Esophagus muscularis mucosa (tissue), 4 donors: ENCODE measurements at regions not wholly inside any gene's neighbourhood (a gene's known extent, or its start where the extent isn't known, plus 50 kb on each side); places are given as distances from the start of the nearest gene placed in this dataset.

Experiments used
- DNase-seq: peaks from one replicate; pipeline ENCODE4 v3.0.0-alpha.2; 2017; ENCODE audit errors: extremely low spot score
- H3K27ac ChIP-seq, 4 donors: fragments of 200-600 bp; sonication (generic); replicated peaks in 1 of 4; 1 replicate in 3 of 4; 2 replicates in 1 of 4; pipeline ENCODE4 v1.5.1; 2016 to 2019; ENCODE audit warnings: mild to moderate bottlenecking in 1 of 4
- H3K27me3 ChIP-seq, 4 donors: fragments of 200-600 bp; sonication (generic); one replicate each; pipeline versions ENCODE4 v1.5.1 to v1.6.0; 2016 to 2019
- H3K36me3 ChIP-seq, 4 donors: fragments of 200-600 bp; sonication (generic); one replicate each; pipeline ENCODE4 v1.5.1; 2016 to 2019
- H3K4me1 ChIP-seq, 4 donors: fragments of 200-600 bp; sonication (generic); one replicate each; pipeline ENCODE4 v1.5.1; 2016 to 2019
- H3K4me3 ChIP-seq, 4 donors: fragments of 200-600 bp; sonication (generic); 1 replicate in 2 of 4; 2 replicates in 2 of 4; pipeline ENCODE4 v1.5.1; 2016 to 2019; ENCODE audit warnings: mild to moderate bottlenecking in 4 of 4, moderate library complexity in 1 of 4
- H3K9me3 ChIP-seq, 4 donors: fragments of 200-600 bp; sonication (generic); 1 replicate in 3 of 4; 2 replicates in 1 of 4; pipeline ENCODE4 v1.5.1; 2016 to 2019
- CTCF ChIP-seq, 3 experiments: fragments of 200-600 bp in 2 of 3; fragments of 450-650 bp in 1 of 3; sonication (generic) in 2 of 3; IDR thresholded peaks; one replicate each; pipeline ENCODE4 v1.5.1; 2017 to 2019; ENCODE audit warnings: antibody characterized with exemption in 3 of 3, mild to moderate bottlenecking in 2 of 3, moderate library complexity in 1 of 3
- EP300 ChIP-seq: sonication (generic); formaldehyde crosslinking; IDR thresholded peaks from one replicate; pipeline ENCODE4 v1.6.1; 2017; ENCODE audit warnings: antibody characterized with exemption
- POLR2A ChIP-seq: fragments of 450-650 bp; IDR thresholded peaks from one replicate; pipeline ENCODE4 v1.6.1; 2017; ENCODE audit warnings: antibody characterized with exemption, moderate library complexity, mild to moderate bottlenecking, low read depth
- POLR2AphosphoS5 ChIP-seq, 2 donors: sonication (generic); formaldehyde crosslinking; IDR thresholded peaks; one replicate each; pipeline ENCODE4 v1.6.1; 2017; ENCODE audit warnings: antibody characterized with exemption in 2 of 2
- WGBS: methylation state at CpG from one replicate; pipeline ENCODE4 v1.1.5; 2018; 5-methylcytosine and 5-hydroxymethylcytosine counted together
- intact Hi-C: fragments of 100-400 bp; cut with DNase I; formaldehyde crosslinking; loops from one replicate; pipeline ENCODE4 v1.15.1; 2023

GRCh38 chr5:124280079-124280478 is 466.4 kb downstream of the ZNF608 start:
- WGBS: 88% methylated on average over 4 of the region's 4 CpGs
- DNase-seq: peak; percentile 45
- no peaks in the 10 kb centered on the region for H3K27me3 ChIP-seq
- no peaks in the 10 kb centered on the region for H3K36me3 ChIP-seq
- TF ChIP-seq CTCF (IDR thresholded peaks at IDR 0.05): no peak
- TF ChIP-seq EP300: no peak
- TF ChIP-seq POLR2AphosphoS5 (IDR thresholded peaks at IDR 0.05): no peak
- no peak for TF ChIP-seq POLR2A
- peaks cover 0 to 5% (median 5%) of the 10 kb centered on the region in 4 donors for H3K4me1 ChIP-seq
- H3K27ac ChIP-seq: no peak overlapping the region
- H3K4me3 ChIP-seq: no peak overlapping the region
- H3K9me3 ChIP-seq: no peaks in the 10 kb centered on the region
- intact Hi-C loops: no loop called here

GRCh38 chr5:124279146-124279876 is 467.1 kb downstream of the ZNF608 start:
- Histone ChIP-seq H3K36me3 (no peaks in the 10 kb centered on the region), H3K27me3 (no peaks in the 10 kb centered on the region), H3K9me3 (no peaks in the 10 kb centered on the region), H3K4me3 (no peak overlapping the region), H3K27ac (no peak overlapping the region), H3K4me1 (no peaks in the 10 kb centered on the region)
- 90% methylated on average over 3 of the region's 3 CpGs for WGBS
- DNase-seq: no peak
- intact Hi-C loops: no loop called here
- TF ChIP-seq CTCF (IDR thresholded peaks at IDR 0.05) (no peak), POLR2A (no peak), POLR2AphosphoS5 (IDR thresholded peaks at IDR 0.05) (no peak), EP300 (no peak)

- no peak overlapping the region for H3K4me3 ChIP-seq
- WGBS: 69% methylated on average over 3 of the region's 3 CpGs
Measured at GRCh38 chr5:124278636-124279035, 467.8 kb downstream of the ZNF608 start.

GRCh38 chr5:124277767-124278545 is 468.5 kb downstream of the ZNF608 start:
- TF ChIP-seq EP300 (no peak), POLR2A (no peak), CTCF (IDR thresholded peaks at IDR 0.05) (no peak), POLR2AphosphoS5 (IDR thresholded peaks at IDR 0.05) (no peak)
- peak; percentile 68 for DNase-seq
- Histone ChIP-seq H3K4me1 (no peaks in the 10 kb centered on the region), H3K9me3 (no peaks in the 10 kb centered on the region), H3K36me3 (no peaks in the 10 kb centered on the region), H3K27me3 (no peaks in the 10 kb centered on the region), H3K4me3 (no peak overlapping the region), H3K27ac (no peak overlapping the region)
- intact Hi-C loops: no loop called here
- 88% methylated on average over 7 of the region's 7 CpGs for WGBS

More at GRCh38 chr5:124278636-124279035, 467.8 kb downstream of the ZNF608 start:
- Histone ChIP-seq H3K9me3 (no peaks in the 10 kb centered on the region), H3K36me3 (no peaks in the 10 kb centered on the region), H3K27me3 (no peaks in the 10 kb centered on the region), H3K27ac (no peak overlapping the region), H3K4me1 (no peaks in the 10 kb centered on the region)
- DNase-seq: no peak
- TF ChIP-seq EP300: no peak
- no peak for TF ChIP-seq POLR2A
- TF ChIP-seq POLR2AphosphoS5 (IDR thresholded peaks at IDR 0.05): no peak
- no peak for TF ChIP-seq CTCF (IDR thresholded peaks at IDR 0.05)
- intact Hi-C loops: no loop called here
